Neuronal stem cell (in vitro differentiated cells): ENCODE measurements at regions not wholly inside any gene's neighbourhood (a gene's known extent, or its start where the extent isn't known, plus 50 kb on each side); places are given as distances from the start of the nearest gene placed in this dataset.
A peak's percentile ranks its signal among the peaks of the same experiment; 100 is the strongest.

ENCODE experiments used
- DNase-seq: peaks from one replicate; pipeline ENCODE4 v3.0.0-alpha.2; 2013; ENCODE audit warnings: low spot score
- H2AFZ ChIP-seq: one replicate; pipeline ENCODE4 v1.6.1; 2013; ENCODE audit warnings: mild to moderate bottlenecking, low read length, inconsistent platforms
- H2AK5ac ChIP-seq: 2 replicates; pipeline ENCODE4 v1.6.1; 2013; ENCODE audit warnings: low read depth, mild to moderate bottlenecking, inconsistent platforms, low read length, moderate library complexity, mixed read lengths
- H2BK120ac ChIP-seq: 2 replicates; pipeline ENCODE4 v1.6.1; 2013; ENCODE audit warnings: low read depth, mild to moderate bottlenecking, inconsistent platforms, low read length, moderate library complexity, mixed read lengths
- H2BK12ac ChIP-seq: one replicate; pipeline ENCODE4 v1.6.1; 2013; ENCODE audit warnings: low read length, inconsistent platforms
- H2BK15ac ChIP-seq: 2 replicates; pipeline ENCODE4 v1.6.1; 2013; ENCODE audit warnings: mild to moderate bottlenecking, low read length, inconsistent platforms, mixed read lengths
- H2BK5ac ChIP-seq: one replicate; pipeline ENCODE4 v1.6.1; 2013; ENCODE audit warnings: inconsistent platforms, mild to moderate bottlenecking, low read length, moderate library complexity
- H3K14ac ChIP-seq: one replicate; pipeline ENCODE4 v1.6.1; 2013; ENCODE audit warnings: low read length, inconsistent platforms
- H3K18ac ChIP-seq: 2 replicates; pipeline ENCODE4 v1.6.1; 2013; ENCODE audit warnings: low read length, inconsistent platforms
- H3K23ac ChIP-seq: 2 replicates; pipeline ENCODE4 v1.6.1; 2013; ENCODE audit warnings: low read depth, mild to moderate bottlenecking, mixed read lengths, low read length, inconsistent platforms; ENCODE audit not compliant: poor library complexity
- H3K27ac ChIP-seq: replicated peaks from 3 replicates; pipeline ENCODE4 v1.5.1; 2013; ENCODE audit warnings: low read length, inconsistent platforms
- H3K27me3 ChIP-seq, 3 experiments: 2 replicates each; pipeline ENCODE4 v1.6.1; 2013; ENCODE audit warnings: low read length in 3 of 3, mild to moderate bottlenecking in 2 of 3, inconsistent platforms in 1 of 3, low read depth in 1 of 3, mixed read lengths in 1 of 3, moderate library complexity in 1 of 3; ENCODE audit not compliant: control insufficient read depth in 3 of 3, insufficient read depth in 3 of 3
- H3K36me3 ChIP-seq, 2 donors: replicated peaks in 1 of 2; 2 replicates each; pipeline ENCODE4 v1.6.1; 2013; ENCODE audit warnings: low read length in 2 of 2; ENCODE audit not compliant: control insufficient read depth in 2 of 2, insufficient read depth in 2 of 2
- H3K4ac ChIP-seq: 2 replicates; pipeline ENCODE4 v1.6.1; 2013; ENCODE audit warnings: inconsistent platforms, mild to moderate bottlenecking, low read length, moderate library complexity
- H3K4me1 ChIP-seq, 2 donors: 1 replicate in 1 of 2; 2 replicates in 1 of 2; pipeline ENCODE4 v1.6.1; 2013; ENCODE audit warnings: low read length in 2 of 2, low read depth in 1 of 2; ENCODE audit not compliant: control insufficient read depth in 2 of 2, insufficient read depth in 1 of 2
- H3K4me2 ChIP-seq: one replicate; pipeline ENCODE4 v1.6.1; 2013; ENCODE audit warnings: mild to moderate bottlenecking, low read length, inconsistent platforms; ENCODE audit not compliant: insufficient read depth, poor library complexity, severe bottlenecking
- H3K4me3 ChIP-seq, 2 donors: 2 replicates each; pipeline ENCODE4 v1.5.1; 2013; ENCODE audit warnings: low read length in 2 of 2, mild to moderate bottlenecking in 2 of 2, inconsistent platforms in 1 of 2, moderate library complexity in 1 of 2
- H3K79me1 ChIP-seq: one replicate; pipeline ENCODE4 v1.6.1; 2013; ENCODE audit warnings: low read depth, mild to moderate bottlenecking, inconsistent platforms, low read length, moderate library complexity
- H3K9ac ChIP-seq: one replicate; pipeline ENCODE4 v1.6.1; 2013; ENCODE audit warnings: mild to moderate bottlenecking, low read depth, low read length, inconsistent platforms; ENCODE audit not compliant: poor library complexity
- H3K9me3 ChIP-seq, 2 donors: replicated peaks in 1 of 2; 2 replicates each; pipeline versions ENCODE3 to v1.6.1; 2013; ENCODE audit warnings: low read length in 2 of 2, mild to moderate bottlenecking in 2 of 2, inconsistent platforms in 1 of 2, low read depth in 1 of 2, mixed read lengths in 1 of 2, moderate library complexity in 1 of 2; ENCODE audit not compliant: control insufficient read depth in 2 of 2, insufficient read depth in 1 of 2
- H4K8ac ChIP-seq: one replicate; pipeline ENCODE4 v1.6.1; 2013; ENCODE audit warnings: low read depth, mild to moderate bottlenecking, inconsistent platforms, low read length, moderate library complexity
- H4K91ac ChIP-seq: one replicate; pipeline ENCODE4 v1.6.1; 2013; ENCODE audit warnings: low read length, low read depth, mild to moderate bottlenecking, inconsistent platforms; ENCODE audit not compliant: poor library complexity
- WGBS, 2 donors: extraction: QIAGEN DNeasy Blood & Tissue Kit; methylation state at CpG; one replicate each; pipeline ENCODE4 v1.1.7; 2013; ENCODE audit warnings: missing lambda C conversion rate in 2 of 2, mixed read lengths in 1 of 2; ENCODE audit not compliant: insufficient read length in 2 of 2, insufficient replicate concordance in 1 of 2; ENCODE audit errors: extremely low coverage in 2 of 2; 5-methylcytosine and 5-hydroxymethylcytosine counted together

- Histone ChIP-seq H2BK120ac (no peak overlapping the region), H3K18ac (peak overlapping the region; percentile 22), H3K4me3 (no peak overlapping the region), H3K27me3 (peaks cover 0 to 12% (median 0%) of the 10 kb centered on the region in 3 experiments), H3K27ac (no peak overlapping the region), H3K4me1 (peaks cover 2 to 3% of the 10 kb centered on the region in 2 donors), H2BK12ac (no peak overlapping the region), H3K14ac (no peak overlapping the region), H3K4ac (no peak overlapping the region), H3K23ac (no peak overlapping the region), H4K91ac (no peak overlapping the region), H2AK5ac (no peak overlapping the region), H2BK15ac (no peak overlapping the region), H3K9ac (no peak overlapping the region), H3K9me3 (peaks cover 0 to 2% of the 10 kb centered on the region in 2 donors), H3K36me3 (no peaks in the 10 kb centered on the region), H3K4me2 (no peak overlapping the region), H4K8ac (no peak overlapping the region), H2AFZ (no peak overlapping the region), H2BK5ac (no peak overlapping the region), H3K79me1 (no peaks in the 10 kb centered on the region)
- WGBS, 2 donors, result no CpG with 5 or more reads among the region's 6 CpGs
- DNase-seq, result no peak
Measured at GRCh38 chr16:51024703-51025102, 126.4 kb downstream of the SALL1 start.

- no peak overlapping the region for H2BK5ac ChIP-seq
- H3K9ac ChIP-seq, result no peak overlapping the region
- no CpG with 5 or more reads among the region's 5 CpGs for WGBS, 2 donors
- no peaks in the 10 kb centered on the region for H3K36me3 ChIP-seq
- peaks cover 0 to 2% of the 10 kb centered on the region in 2 donors for H3K9me3 ChIP-seq
- H3K18ac ChIP-seq, result no peak overlapping the region
- no peak overlapping the region for H3K4ac ChIP-seq
- H4K91ac ChIP-seq, result no peak overlapping the region
- H3K4me3 ChIP-seq, result no peak overlapping the region
- H4K8ac ChIP-seq, result no peak overlapping the region
- H2BK120ac ChIP-seq, result no peak overlapping the region
- peaks cover 2 to 3% of the 10 kb centered on the region in 2 donors for H3K4me1 ChIP-seq
- no peak overlapping the region for H2AK5ac ChIP-seq
- no peak for DNase-seq
- H3K23ac ChIP-seq, result no peak overlapping the region
- no peak overlapping the region for H3K27ac ChIP-seq
- H2BK12ac ChIP-seq, result no peak overlapping the region
- peaks cover 0 to 12% (median 0%) of the 10 kb centered on the region in 3 experiments for H3K27me3 ChIP-seq
- H2AFZ ChIP-seq, result no peak overlapping the region
- H2BK15ac ChIP-seq, result no peak overlapping the region
- H3K4me2 ChIP-seq, result no peak overlapping the region
- no peaks in the 10 kb centered on the region for H3K79me1 ChIP-seq
- H3K14ac ChIP-seq, result no peak overlapping the region
Measured at GRCh38 chr16:51022955-51023354, 128.1 kb downstream of the SALL1 start.

GRCh38 chr16:51019617-51020016 lies 131.5 kb downstream of the SALL1 start:
- Histone ChIP-seq H3K4me3 (no peak overlapping the region), H3K4ac (no peak overlapping the region), H2BK15ac (no peak overlapping the region), H3K9me3 (peaks cover 0 to 2% of the 10 kb centered on the region in 2 donors), H3K23ac (peak overlapping the region; percentile 86), H3K4me1 (peaks cover 0 to under 1% of the 10 kb centered on the region in 2 donors), H2AK5ac (no peak overlapping the region), H3K79me1 (no peaks in the 10 kb centered on the region), H3K36me3 (no peaks in the 10 kb centered on the region), H3K18ac (no peak overlapping the region), H3K4me2 (no peak overlapping the region), H4K8ac (no peak overlapping the region), H3K27ac (no peak overlapping the region), H3K14ac (no peak overlapping the region), H2AFZ (no peak overlapping the region), H3K9ac (no peak overlapping the region), H3K27me3 (peaks cover 0 to 6% (median 0%) of the 10 kb centered on the region in 3 experiments), H2BK120ac (no peak overlapping the region), H2BK12ac (no peak overlapping the region), H2BK5ac (no peak overlapping the region), H4K91ac (no peak overlapping the region)
- no CpG with 5 or more reads among the region's 4 CpGs for WGBS, 2 donors
- DNase-seq, result no peak

GRCh38 chr16:51017969-51018368 lies 133.1 kb downstream of the SALL1 start:
- no peak overlapping the region for H2AK5ac ChIP-seq
- no peaks in the 10 kb centered on the region for H3K36me3 ChIP-seq
- H2BK15ac ChIP-seq, result no peak overlapping the region
- no peak overlapping the region for H2AFZ ChIP-seq
- WGBS, 2 donors, result no CpG with 5 or more reads among the region's 1 CpG
- H3K4me1 ChIP-seq, result peaks cover 0 to 1% of the 10 kb centered on the region in 2 donors
- no peak for DNase-seq
- H2BK120ac ChIP-seq, result no peak overlapping the region
- no peak overlapping the region for H3K9ac ChIP-seq
- no peak overlapping the region for H3K4ac ChIP-seq
- no peak overlapping the region for H3K14ac ChIP-seq
- H2BK5ac ChIP-seq, result no peak overlapping the region
- H3K9me3 ChIP-seq, result no peaks in the 10 kb centered on the region
- H4K91ac ChIP-seq, result no peak overlapping the region
- no peaks in the 10 kb centered on the region for H3K79me1 ChIP-seq
- no peak overlapping the region for H3K4me3 ChIP-seq
- H2BK12ac ChIP-seq, result no peak overlapping the region
- H3K27me3 ChIP-seq, result peaks cover 0 to 6% (median 0%) of the 10 kb centered on the region in 3 experiments
- no peak overlapping the region for H3K18ac ChIP-seq
- no peak overlapping the region for H3K4me2 ChIP-seq
- H3K27ac ChIP-seq, result no peak overlapping the region
- no peak overlapping the region for H3K23ac ChIP-seq
- H4K8ac ChIP-seq, result no peak overlapping the region
